GM18873 (cell line): ENCODE measurements at regions not wholly inside any gene's neighbourhood (a gene's known extent, or its start where the extent isn't known, plus 50 kb on each side); places are given as distances from the start of the nearest gene placed in this dataset.

Experiments used
- ATAC-seq: cut with Tn5 transposase; IDR thresholded peaks from one replicate; pipeline ENCODE4 v1.9.1; 2021; ENCODE audit warnings: mild to moderate bottlenecking, moderate library complexity, moderate number of reproducible peaks; ENCODE audit not compliant: unreplicated experiment, low FRiP score

DNA sequence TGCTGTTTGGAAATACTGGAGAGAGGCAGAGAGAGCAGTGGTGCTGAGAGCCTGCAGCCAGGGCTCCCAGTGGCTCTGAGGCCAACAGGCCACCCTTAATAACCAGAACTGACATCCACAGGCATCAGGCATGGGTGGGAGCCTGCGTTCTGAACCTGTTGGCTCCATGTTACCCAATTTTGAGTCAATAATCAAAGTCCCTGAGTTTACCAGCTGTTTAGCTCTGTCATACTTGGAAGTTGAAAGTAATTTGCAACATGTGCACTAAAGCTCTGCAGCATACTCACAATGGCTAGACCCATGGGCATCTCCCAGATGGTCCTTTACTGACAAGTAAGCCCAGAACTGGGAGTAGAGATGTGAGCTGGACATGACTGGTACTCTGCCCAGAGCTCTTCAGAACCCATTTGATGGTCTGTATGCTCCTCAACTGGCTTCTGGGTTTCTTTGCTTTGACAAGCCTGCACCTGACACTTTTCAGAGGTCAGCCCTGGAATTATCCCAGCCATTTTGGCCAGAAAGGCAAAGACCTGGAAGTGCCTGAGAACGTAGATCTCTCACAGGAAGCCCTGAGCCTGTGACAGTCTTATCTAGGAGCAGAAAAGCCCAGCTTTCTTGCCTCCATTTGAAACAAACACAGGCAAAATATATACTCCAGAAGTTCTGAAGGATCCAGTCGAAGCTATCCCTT, 122.4 kb upstream of the CITED2 start:
- ATAC-seq, result no peak

DNA sequence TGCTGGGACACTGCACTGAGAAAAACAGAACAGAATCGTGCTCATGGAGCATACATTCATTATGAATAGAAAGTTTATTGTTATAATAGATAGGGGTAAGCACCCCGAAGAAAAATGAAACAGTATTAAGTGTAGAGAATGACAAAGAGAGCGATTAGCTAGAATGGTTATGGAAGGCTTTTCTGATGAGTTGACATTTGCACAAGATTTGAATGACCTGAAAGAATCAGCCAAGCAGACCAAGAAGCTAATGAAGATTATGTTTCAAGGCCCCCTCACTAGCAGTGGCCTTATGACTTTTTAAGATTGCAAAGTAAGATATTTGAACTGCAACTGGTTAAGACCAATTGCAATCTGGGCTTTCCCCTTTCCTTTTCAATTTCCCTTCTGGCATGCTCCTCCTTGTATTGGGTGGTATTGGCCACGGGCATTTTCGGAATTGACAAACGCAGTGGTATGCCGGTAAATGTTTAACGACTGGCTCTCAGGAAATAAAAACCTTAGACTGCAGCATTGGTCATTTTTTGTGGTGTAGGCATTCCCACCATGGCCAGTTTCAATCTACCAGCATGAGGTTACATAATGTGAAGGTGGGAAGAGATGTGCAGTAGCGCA, 120.0 kb upstream of the CITED2 start:
- no peak for ATAC-seq

DNA sequence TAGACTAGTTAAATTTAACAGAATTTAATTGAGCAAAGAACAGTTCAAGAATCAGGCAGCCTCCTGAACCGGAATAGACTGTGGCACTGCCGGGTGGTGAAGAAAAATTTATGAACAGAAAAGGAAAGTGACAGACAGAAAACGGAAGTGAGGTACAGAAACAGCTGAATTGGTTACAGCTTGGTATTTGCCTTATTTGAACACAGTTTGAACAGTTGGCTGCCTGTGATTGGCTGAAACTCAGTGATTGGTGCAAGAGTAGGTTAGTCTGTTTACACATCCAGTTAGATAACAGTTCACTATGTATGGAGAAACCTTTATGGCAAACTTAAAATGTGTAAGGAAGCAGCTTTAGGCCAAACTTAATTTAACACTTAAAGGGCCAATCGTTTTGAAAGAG, 116.0 kb upstream of the CITED2 start:
- ATAC-seq, result peak; percentile 74

DNA sequence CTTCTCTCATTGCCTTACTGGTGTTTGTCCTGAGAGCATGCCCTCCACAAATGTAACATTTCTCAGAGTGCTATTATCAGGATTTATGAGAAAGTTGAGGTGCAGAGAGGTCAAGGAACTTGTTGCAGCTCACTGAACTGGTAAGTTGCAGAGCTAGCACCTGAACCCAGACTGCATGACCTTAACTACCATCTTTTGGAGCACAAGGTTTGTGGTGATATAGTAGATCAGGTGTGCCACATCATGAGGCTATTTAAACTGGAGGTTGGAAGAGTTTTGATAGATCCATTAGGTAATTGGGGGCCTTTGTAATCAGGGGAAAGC, 112.0 kb upstream of the CITED2 start:
- no peak for ATAC-seq

DNA sequence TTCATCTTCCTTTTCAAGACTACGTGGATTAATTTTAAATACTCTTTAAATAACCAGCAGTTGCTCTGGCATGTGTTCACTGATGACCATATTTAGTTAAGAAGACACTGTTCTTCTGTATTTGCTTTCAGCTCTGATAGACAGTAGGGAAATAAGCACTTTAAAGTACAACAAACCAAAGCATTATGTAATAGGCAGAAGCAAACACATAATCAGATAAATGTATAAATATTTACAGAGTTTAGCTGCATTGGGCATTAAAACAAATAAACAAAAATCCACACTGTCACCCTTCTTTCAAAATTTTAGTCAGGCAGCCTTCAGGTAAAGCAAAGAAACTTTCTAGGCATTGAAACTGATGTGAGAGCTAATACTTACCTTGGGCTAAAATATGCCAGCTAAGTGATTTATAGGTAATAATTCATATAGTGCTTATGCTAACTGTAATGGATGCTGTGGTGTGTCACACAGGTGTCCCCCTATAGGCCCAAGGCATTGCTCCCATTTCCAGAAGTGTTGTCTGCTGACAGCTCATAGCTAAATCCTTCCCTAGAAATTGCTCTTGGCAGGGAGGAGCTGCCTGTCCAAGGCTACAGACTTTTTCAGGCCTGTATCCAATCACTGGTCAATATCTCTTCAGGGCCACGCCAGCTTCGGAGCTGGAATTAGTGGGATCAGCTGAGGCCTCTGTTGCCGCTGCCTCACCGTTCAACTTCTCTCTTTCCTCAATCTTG, 111.5 kb upstream of the CITED2 start:
- no peak for ATAC-seq

DNA sequence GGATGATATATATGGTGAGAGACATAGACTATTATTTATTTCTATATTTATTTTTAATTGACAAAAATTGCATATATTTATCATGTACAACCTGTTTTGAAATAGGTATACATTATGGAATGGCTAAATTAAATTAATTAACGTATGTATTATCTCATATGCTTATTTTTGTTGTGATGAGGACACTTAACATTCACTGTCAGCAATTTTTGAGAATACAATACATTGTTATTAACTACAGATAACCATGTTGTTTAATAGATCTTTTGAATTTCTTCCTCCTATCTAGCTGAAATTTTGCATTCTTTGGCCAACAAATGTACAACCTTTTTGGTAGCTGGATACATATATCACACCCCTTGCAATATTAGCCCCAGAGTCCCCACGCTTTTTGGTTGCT, 110.7 kb upstream of the CITED2 start:
- no peak for ATAC-seq

DNA sequence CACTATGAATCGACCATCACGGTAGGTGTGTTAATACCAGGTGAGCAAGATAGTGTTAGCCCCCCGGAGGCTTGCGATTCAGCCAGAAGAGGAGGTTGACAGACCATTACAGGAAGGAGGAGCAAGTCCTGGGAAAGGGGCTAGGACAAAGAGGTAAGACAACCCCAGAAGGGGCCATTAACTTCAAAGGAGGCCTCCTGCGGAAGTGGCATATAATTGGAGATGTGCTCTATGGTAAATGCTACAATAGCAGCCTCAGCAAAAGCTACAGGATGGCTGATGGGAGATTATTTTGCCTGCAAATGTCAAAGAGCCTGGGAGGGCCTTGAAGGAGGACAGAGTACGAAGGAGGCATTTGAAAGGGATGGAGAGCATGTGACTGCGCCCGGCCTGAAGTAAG, 108.6 kb upstream of the CITED2 start:
- no peak for ATAC-seq

DNA sequence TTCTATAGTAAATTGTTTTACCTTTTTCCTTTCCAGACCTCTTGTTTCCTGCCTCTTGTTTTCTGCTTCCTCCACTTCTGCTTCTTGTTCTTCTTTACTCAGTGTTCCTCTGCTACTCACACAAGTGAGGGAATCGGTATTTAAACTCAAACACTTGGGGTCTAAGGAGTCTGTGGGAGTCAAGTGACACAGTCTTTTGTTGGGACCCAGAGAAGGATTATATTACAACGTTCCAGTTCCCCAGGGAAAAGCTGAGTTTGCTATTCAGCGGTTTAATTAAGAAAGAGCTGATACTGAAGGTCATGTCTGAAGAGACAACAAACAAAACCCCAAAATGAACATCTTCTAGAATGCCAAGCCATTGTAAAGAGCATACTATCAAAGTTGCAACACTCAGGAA, 107.8 kb upstream of the CITED2 start:
- no peak for ATAC-seq

DNA sequence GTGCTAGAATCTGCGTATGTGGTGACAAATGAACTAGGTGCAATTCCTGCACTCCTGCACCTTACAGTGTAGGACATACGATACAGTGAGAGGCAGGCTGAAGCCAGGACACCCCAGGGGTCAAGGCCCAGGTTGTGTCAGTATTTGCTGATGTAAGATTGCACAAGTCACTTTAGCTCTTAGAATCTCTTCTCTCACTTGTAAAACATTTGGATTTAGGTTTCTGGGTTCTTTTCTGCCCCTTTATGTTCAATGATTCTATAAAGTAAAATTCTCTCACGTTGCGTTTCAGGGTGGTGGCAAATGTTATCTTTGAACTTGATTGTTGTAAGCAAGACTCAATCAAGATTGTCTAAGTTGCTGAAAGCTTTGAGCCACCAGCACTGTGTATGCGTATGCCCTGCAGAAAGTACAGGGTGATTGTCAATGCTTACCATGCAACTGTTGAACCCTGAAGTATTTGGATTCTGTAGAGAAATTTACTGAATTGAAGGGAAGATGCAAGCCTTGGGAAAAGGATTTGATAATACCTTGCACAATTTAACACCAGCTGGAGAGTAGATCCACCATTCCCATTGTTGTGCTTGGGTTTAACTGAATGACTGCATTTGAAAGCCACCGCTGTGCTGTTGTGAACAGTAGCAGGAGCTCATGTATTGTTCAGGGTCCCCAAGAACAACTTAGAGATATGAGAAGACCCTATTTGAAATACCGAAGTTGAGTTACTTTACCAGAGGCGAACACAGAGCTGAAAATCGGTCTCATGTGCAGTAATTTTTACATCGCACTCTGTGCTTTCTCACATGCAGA, 106.1 kb upstream of the CITED2 start:
- no peak for ATAC-seq

DNA sequence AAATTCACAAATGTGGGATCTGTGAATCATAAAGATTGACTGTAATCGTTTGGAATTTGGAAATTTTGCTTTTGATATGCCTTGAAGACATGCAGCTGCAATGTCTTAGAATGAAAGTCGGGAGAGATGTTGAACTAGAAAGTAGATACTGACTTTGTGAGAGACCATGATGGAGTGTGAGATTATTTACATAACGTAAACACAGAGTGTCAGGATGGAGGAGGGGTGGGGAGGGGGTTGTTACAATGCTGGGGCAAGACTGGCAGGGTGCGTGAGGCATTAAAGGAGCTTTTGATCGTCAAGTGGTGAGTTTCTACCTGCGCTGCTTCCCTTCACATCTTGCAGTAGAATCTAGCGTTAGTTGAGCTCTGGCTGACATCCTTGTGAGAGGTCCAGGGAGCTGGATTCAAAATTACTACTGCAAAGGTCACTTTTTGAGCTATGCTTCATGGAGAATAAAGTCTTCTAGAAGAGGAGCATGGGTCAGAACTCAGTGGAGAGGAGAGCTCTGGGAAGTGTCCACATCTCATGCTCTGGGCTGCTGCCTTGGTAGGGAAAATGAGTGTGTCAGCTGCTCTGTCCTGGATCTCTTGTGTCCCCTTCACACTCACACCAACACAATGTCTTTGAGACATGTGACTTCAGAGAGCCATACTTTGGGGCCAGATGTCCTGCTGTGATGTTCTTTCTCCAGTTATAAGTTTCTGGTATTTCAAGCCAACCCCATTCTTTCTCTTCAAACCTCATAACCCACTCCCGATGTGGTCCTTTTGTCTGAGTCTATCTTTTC, 105.2 kb upstream of the CITED2 start:
- no peak for ATAC-seq

DNA sequence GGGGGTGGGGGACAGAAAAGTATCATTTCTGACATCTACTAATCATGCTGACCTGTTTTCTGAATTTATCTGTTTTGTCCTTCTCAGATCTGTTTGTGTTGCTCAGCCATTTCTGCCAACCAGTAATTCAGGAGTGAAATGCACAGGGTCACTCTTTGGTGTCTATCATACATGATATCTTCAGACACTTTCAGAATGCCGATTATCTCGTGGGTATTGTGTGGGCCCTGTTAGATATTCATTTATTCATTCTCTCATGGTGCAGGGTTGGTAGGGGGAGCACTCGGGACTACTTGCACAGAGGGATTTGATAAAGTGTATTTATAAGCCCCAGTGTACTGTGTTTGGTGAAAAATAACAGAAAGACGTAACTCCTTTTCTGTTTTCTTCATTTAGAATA, 101.2 kb upstream of the CITED2 start:
- no peak for ATAC-seq

DNA sequence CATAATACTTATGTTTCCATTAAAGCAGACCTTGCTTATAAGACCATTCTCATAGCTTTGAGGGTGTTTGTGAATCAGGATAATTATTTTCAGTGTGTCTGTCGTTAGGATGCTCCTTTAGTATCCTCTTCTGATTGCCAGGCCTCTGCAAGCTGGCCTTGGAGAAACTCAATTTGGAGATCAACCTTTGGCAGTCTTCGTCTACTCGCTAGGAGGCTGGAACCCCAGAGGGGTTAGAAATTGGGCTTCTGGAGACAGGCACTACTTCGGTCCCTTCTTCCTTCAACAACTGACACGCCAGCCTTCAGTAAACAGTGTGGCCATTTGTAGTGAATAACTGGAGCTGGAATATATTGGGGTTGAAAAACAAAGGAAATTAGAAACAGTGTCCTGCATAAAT, 100.8 kb upstream of the CITED2 start:
- ATAC-seq, result no peak

DNA sequence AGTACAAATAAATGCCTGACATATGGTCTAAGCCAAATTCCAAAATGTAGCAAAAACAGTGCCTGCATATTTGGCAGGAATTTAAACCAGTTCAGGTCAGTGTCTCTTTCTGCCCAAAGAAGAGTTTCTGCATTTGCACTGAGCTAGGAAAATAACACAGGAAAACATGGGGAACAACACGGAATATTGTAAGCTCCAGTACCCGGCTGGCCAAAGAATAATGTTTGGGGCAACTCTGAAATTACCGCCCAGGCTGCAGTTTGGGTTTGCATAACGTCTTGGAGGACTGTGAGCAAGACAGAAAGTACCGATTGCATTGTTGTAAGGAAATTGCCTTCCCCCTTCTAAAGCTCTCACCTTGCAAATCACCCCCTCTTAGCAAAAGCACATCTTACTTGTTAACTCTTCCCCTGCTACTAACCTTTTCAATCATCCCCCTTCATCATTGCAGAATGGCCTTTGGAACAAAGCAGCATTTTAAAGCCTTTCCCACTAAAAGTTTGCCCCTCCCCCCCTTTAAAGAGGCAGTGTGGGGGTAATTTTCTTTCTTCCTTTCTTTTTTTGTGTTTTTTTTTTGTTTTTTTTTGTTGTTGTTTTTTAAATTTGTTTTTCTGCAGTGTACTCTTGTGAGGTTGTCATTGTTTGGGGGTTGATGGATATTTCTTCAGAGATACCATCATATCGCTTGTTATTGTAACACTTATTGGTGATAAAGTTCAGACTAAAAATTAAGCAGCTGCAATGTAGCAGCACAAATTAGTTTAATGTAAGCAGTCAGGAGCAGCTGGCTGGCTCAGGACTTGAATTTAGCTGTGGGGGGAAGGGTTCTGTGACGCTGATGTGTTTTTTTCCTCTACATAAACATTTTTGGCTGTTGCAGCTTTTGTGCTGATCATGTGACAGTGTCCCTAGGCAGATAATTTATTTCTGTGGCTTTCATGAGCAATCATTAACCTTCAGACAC, 100.0 kb upstream of the CITED2 start:
- ATAC-seq, result peak; percentile 65

DNA sequence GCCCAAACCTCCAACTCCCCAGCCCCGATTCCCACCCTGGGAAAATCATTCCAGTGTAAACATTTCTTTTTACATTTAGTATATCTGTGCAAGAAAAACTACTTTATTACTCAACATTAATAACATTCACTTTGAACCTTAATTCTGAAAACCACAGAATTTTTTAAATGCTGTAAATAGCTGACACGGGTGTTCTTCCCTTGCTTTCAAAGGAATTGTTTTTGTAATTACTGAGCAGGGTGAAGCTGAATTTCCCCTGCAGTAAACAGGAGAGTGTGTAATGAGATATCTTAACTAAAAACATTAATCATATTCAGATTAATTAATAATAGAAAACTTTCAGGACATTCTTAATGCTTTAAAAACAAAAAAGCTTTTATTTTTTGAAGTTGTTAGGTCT, 99.3 kb upstream of the CITED2 start:
- ATAC-seq, result no peak

DNA sequence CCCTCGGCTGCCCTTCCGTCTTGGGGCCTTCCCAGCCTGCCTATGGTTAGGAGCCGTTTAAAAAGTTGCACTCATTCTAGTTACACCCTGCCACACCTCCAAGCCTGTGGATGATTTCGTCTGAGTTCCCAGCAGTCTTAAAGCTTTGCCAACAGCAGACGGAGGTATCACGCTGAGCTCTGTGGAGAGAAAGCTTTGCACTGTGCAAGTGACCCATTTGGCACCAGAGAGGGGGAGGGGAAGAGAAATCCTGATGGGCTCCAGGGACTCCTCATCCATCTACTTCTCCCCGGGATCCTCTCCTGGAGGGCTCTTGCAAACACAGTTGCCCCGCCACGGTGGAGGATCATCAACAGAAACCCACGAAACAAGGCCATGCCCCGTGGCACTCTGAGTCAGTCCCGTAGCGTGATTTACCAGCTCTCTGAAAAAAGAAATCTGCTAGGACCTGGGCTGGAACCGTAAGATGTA, 98.8 kb upstream of the CITED2 start:
- ATAC-seq, result no peak

DNA sequence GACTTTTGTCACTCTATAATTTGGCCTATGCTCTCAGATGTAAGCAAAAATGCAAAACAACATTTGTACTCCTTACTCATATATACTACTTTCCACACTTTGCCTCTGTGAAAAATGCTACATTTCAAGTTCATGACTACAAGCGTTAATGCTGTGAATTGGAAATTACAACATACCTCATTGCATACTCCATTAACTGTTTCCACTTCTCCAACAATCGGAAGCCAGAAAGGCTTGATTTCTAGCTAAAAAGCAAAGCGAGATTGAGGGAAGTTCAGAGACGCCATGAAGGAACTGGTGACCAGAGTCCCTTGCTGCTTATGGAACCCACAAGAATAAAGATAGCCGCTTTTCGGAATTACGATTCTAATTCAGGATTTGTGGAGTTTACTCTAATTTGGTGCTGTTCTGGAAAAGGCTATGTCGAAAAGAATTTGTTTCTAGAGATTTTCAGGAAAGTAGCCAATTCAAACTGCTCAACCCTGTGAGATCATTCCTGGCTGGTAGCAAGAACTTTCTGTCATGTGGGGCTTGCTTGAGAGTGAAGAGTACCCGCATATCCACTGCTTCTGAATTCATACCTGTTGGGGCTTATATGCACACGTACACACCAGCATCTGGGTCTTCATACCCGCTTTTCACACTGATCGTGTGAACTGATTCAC, 98.0 kb upstream of the CITED2 start:
- no peak for ATAC-seq

DNA sequence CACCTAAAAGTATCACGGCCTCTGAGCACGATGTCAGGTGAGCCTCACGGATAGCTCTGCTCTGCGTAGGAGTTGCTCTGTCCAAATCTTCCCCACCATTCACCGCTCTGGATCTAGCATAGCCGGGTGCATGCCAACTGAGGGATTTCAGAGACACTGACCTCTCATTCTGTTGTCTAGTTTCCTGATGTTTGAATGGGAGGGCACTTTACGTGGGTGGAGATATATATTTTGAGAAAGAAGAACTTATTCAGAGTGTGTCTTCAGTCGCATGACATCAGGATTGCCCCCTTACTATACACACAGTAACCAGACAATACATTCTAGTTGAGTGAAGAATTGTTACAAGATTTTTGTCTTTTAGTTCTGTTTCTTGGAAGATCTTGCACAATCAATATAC, 96.5 kb upstream of the CITED2 start:
- no peak for ATAC-seq

DNA sequence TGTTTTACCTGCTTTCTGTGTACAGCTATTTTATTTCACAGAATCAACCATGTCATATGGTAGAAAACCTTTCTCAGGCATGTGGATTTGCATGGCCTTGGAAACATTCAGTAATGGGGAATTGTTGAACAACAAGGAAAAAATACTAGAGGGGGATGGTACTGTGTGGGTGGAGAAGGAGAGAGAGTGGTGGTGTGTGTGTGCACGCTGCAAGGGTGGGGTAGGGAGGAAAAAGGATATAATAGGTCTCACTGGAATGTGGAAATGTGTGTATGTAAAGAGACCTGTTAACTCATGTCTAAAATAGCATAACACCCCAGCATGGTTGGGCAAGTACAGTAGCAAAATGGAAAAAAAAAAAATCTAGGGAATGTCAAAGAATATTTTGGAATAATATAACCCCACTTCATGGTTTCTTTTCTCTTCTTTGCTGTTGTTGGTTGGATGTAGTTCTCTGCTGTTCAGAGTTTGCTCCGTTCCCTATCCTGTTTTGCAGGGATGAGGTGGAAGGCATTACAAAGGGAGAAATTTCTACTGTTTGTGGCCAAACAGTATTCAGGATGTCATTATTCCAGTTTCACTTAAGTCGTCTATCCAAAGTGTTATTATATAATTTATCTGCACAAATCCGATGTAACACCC, 93.9 kb upstream of the CITED2 start:
- no peak for ATAC-seq
